Ectodermal cell (in vitro differentiated cells): ENCODE measurements at regions not wholly inside any gene's neighbourhood (a gene's known extent, or its start where the extent isn't known, plus 50 kb on each side); places are given as distances from the start of the nearest gene placed in this dataset.

Experiments
- H3K27ac ChIP-seq: 2 replicates; pipeline ENCODE4 v1.7.0; 2013; ENCODE audit warnings: mild to moderate bottlenecking, low read depth, low read length; ENCODE audit not compliant: insufficient read depth, poor library complexity, severe bottlenecking
- H3K27me3 ChIP-seq: 2 replicates; pipeline ENCODE4 v1.7.0; 2013; ENCODE audit warnings: mild to moderate bottlenecking, low read length; ENCODE audit not compliant: insufficient read depth, control insufficient read depth, poor library complexity, severe bottlenecking
- H3K36me3 ChIP-seq: one replicate; pipeline ENCODE4 v1.7.0; 2013; ENCODE audit warnings: low read length; ENCODE audit not compliant: control insufficient read depth, insufficient read depth
- H3K4me1 ChIP-seq: one replicate; pipeline ENCODE4 v1.7.0; 2013; ENCODE audit warnings: low read length; ENCODE audit not compliant: control insufficient read depth, insufficient read depth
- H3K4me3 ChIP-seq: 2 replicates; pipeline ENCODE4 v1.7.0; 2013; ENCODE audit warnings: low read depth, low read length, control low read depth; ENCODE audit not compliant: insufficient read depth
- H3K9me3 ChIP-seq: 2 replicates; pipeline ENCODE4 v1.7.0; 2013; ENCODE audit warnings: mild to moderate bottlenecking, low read length, moderate library complexity; ENCODE audit not compliant: control insufficient read depth
- WGBS, 2 experiments: methylation state at CpG; one replicate each; pipeline ENCODE4 v1.1.7; 2013; ENCODE audit warnings: missing lambda C conversion rate in 2 of 2; 5-methylcytosine and 5-hydroxymethylcytosine counted together

DNA sequence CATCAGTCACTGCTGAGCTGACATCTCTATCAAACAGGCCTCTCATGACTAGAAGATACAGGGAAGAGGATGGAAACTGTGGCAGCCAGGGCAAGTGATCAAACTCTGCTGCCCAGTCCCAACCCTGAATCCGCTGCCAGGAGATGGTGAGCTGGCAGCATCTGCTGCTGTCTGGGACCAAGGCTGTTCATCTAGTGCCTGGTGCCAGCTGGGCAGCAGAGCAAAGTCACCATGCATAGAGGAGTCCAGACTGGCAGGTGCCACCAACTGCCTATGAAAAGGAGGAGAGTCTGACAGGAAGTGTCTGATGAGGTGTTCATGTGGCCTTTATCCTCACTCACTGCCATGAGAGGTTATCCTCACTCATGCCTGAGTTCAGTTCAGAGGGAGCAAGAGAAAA lies 518.9 kb downstream of the MID1IP1 start:
- H3K4me3 ChIP-seq = no peak overlapping the region
- no peaks in the 10 kb centered on the region for H3K4me1 ChIP-seq
- WGBS, 2 experiments = 91 to 94% methylated on average over 1 of the region's 1 CpG
- no peaks in the 10 kb centered on the region for H3K27me3 ChIP-seq
- no peaks in the 10 kb centered on the region for H3K36me3 ChIP-seq
- no peaks in the 10 kb centered on the region for H3K9me3 ChIP-seq
- no peak overlapping the region for H3K27ac ChIP-seq

DNA sequence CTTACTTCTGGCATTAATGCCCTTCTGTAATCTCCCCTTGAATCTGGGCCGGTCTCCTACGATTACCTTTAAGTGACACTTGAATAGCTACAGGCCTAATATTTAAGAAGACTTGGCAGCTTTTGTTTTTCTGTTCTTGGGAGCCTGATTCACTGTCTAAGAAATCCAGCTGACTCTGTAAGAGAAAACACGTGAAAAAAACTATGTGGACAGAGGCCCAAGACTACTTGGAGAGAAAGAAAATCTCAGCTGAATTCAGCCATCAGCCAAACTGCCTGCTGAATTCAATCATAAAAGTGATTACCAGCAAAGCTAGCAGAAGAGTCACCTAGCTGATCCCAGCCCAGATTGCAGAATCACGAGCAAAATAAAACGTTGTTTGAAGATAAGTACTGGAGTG lies 521.2 kb downstream of the MID1IP1 start:
- H3K27ac ChIP-seq = no peak overlapping the region
- H3K9me3 ChIP-seq = no peaks in the 10 kb centered on the region
- WGBS, 2 experiments = 97 to 100% methylated on average over 4 to 5 of the region's 5 CpGs
- no peaks in the 10 kb centered on the region for H3K4me1 ChIP-seq
- H3K4me3 ChIP-seq = no peak overlapping the region
- H3K36me3 ChIP-seq = no peaks in the 10 kb centered on the region
- H3K27me3 ChIP-seq = no peaks in the 10 kb centered on the region

DNA sequence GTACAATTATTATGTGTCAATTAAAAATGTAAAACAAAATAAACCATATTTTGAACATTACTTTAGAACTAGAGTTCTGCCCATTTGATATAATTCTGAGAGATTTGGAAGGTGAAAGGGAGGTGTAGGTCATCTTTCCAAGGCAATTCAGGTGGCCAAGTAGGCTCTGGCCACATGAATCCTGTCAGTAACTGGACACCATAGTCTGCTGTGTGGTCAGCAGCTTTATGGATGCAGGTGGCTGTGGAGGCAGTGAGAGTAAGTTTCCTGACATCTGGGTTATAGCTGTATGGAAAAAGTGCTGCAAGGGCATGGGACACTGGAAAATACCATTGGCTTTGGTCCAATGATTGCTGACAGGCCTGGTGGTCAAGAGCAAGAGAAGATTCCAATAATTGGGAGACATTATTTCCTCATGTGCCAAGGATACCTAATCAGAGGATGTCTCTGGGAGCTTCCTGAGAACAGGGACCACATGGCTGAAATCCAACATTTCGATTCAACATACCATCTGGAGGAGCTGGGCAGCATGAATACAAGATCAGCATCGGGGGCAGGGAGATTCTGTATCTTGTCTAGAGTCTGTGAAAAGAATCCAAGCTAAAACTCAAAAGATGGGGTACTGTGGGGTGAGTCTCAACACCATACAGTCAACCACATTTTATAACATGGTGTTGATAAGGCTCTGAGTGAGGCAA lies 523.1 kb downstream of the MID1IP1 start:
- Histone ChIP-seq H3K36me3 (no peaks in the 10 kb centered on the region), H3K27me3 (no peaks in the 10 kb centered on the region), H3K9me3 (no peaks in the 10 kb centered on the region), H3K27ac (no peak overlapping the region), H3K4me1 (no peaks in the 10 kb centered on the region), H3K4me3 (no peak overlapping the region)
- WGBS, 2 experiments = 100% methylated on average over 1 of the region's 2 CpGs; no CpG with 5 or more reads in 1 of the 2 experiments

DNA sequence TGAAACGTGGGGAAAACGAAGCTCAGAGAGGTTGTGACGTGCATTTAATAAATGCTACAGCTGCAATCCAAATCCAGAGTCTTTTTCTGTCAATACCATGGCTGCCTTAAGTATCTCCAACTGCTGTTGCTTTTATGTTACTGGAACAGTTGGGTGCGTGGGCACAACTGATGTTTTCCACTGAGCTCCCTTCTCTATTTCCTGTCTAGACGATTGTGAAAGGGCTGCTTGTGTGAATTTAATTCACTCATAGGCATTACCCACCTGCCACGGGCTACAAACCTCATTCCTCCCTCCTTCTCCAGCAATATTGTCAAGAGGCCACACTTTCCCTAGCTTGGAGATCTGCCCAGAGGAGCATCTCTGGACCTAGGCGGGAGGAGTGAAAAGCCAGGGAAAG lies 526.0 kb downstream of the MID1IP1 start:
- Histone ChIP-seq H3K9me3 (no peaks in the 10 kb centered on the region), H3K36me3 (no peaks in the 10 kb centered on the region), H3K4me3 (no peak overlapping the region), H3K27me3 (no peaks in the 10 kb centered on the region), H3K27ac (no peak overlapping the region), H3K4me1 (no peaks in the 10 kb centered on the region)
- WGBS, 2 experiments = 94 to 95% methylated on average over 7 of the region's 7 CpGs

DNA sequence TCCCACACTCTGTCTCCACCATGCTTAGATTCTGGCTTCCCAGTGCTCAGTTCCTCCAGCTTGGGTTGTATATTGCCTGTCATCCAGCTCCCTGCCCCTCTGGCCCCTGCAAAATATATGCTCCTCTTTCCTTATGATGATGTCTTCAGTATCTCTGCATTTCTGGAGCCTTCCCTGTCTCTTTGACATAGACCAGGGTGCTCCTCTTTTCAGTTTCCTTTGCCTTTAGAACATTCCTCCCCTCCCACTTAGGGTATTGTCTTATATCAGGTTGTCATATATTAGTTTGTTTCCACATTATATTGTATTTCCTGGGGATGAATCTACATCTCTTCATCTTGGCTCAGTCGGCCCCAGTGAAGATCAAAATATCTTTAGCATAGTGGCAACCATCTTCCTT lies 526.4 kb downstream of the MID1IP1 start:
- H3K4me1 ChIP-seq = no peaks in the 10 kb centered on the region
- H3K9me3 ChIP-seq = no peaks in the 10 kb centered on the region
- no peaks in the 10 kb centered on the region for H3K27me3 ChIP-seq
- no peak overlapping the region for H3K27ac ChIP-seq
- no CpG with 5 or more reads among the region's 1 CpG for WGBS, 2 experiments
- H3K4me3 ChIP-seq = no peak overlapping the region
- no peaks in the 10 kb centered on the region for H3K36me3 ChIP-seq

DNA sequence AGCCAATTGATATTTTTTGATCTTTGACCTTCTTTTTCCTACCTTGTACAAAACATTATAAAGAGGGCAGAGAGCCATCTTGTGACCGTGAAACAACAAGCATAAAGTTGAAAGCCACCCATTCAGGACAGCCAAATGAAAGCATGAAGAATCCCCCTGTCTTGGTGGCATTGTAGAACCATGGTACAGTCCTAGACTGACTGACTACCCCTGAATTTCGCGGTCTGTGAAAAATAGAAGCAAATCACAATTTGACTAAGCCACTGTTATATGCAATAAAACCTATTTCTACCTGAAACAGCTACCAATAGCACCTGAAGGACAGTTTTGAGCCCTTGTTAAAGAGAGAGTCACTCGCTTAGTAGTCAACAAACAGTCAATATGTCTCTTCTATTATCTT lies 527.4 kb downstream of the MID1IP1 start:
- Histone ChIP-seq H3K4me1 (no peaks in the 10 kb centered on the region), H3K36me3 (no peaks in the 10 kb centered on the region), H3K27ac (no peak overlapping the region), H3K27me3 (no peaks in the 10 kb centered on the region), H3K4me3 (no peak overlapping the region), H3K9me3 (no peaks in the 10 kb centered on the region)
- WGBS, 2 experiments = 91 to 92% methylated on average over 4 of the region's 4 CpGs

DNA sequence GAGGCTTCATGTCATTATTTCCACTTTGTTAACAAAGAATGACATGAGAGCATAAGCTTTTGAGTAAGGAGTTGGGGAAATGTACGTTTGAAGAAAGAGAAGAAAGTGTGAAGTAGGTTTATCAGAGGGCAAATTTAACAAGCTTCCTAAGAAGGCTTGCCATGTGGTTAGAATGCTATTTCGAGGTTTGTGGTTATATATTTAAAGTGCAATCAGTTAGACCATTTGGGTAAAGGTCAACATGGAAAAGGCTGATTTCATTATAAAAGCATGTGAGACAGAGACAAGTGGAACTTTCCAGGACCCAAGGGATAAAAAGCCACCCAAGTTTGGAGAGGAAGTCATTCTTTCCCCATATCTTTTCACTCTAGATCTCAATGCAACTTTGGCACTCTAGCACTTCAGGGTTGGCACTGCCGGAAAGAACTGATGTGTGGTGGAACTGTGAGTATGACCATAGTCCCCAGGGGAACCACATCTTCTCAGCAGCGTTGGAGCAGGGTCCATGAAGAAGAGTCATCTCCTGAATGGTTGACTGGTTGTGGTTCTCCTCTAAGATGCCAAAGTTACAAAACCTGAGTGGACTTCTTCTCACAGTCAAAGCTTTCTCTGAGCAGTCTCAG lies 529.9 kb downstream of the MID1IP1 start:
- Histone ChIP-seq H3K4me3 (no peak overlapping the region), H3K9me3 (no peaks in the 10 kb centered on the region), H3K27me3 (no peaks in the 10 kb centered on the region), H3K4me1 (no peaks in the 10 kb centered on the region), H3K27ac (no peak overlapping the region), H3K36me3 (no peaks in the 10 kb centered on the region)
- WGBS, 2 experiments = 85 to 91% methylated on average over 3 to 4 of the region's 4 CpGs

DNA sequence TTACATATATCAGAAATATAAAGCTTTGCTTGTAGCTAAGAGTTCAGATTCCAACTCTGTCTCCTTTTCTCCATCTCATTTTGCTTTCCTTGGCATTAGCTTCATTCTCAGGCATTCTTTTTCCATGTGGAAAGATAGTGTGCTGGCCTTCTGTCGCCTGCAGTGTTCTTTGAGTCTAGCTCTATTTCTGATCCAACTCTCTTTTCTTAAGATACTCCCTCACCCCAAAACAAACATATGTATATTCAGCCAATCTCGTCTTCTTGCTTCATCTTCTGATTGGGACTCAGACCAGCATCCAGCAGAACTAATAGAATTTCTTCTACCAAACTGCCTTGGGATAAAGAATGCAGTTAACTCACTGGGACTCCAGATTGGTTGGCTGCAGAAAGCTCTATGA lies 532.2 kb downstream of the MID1IP1 start:
- Histone ChIP-seq H3K4me3 (no peak overlapping the region), H3K27me3 (no peaks in the 10 kb centered on the region), H3K36me3 (no peaks in the 10 kb centered on the region), H3K27ac (no peak overlapping the region), H3K4me1 (no peaks in the 10 kb centered on the region), H3K9me3 (no peaks in the 10 kb centered on the region)
- 91 to 97% methylated on average over 2 of the region's 2 CpGs for WGBS, 2 experiments

DNA sequence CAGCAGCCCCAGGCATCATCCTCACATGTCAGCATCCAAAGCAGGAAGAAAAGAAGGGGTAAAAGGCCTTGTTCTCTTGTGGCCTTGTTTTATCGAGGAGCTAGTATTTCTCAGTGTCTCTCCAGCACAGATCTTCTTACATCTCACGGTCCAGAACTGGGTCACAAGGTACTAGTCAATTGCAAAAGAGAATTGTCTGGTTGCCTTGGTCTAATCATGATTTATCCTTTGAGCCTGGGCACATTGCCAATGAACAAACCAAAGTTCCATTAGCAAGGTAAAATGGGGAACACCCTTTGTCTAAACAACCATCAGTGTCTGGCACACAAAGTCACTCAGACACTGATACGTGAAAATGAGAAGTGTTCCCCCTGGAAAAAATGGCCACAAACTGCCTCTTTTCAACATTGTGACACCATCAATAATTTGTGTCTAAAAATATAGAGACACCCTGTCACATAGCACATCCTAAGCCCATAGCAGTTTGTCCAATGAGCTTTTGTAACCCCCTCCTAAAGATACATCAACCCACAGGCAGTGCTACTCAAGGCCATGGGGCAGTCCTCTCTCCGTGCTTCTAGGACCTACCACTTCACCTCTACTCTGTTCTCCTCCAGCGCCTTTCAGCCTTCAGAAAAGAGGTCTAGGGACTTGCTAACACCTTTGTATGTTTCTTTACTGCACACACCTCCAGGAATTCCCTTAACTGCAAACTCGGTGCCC lies 534.4 kb downstream of the MID1IP1 start:
- no peaks in the 10 kb centered on the region for H3K9me3 ChIP-seq
- WGBS, 2 experiments = 92% methylated on average over 6 of the region's 6 CpGs
- H3K27me3 ChIP-seq = no peaks in the 10 kb centered on the region
- no peak overlapping the region for H3K4me3 ChIP-seq
- no peaks in the 10 kb centered on the region for H3K36me3 ChIP-seq
- H3K27ac ChIP-seq = no peak overlapping the region
- no peaks in the 10 kb centered on the region for H3K4me1 ChIP-seq

DNA sequence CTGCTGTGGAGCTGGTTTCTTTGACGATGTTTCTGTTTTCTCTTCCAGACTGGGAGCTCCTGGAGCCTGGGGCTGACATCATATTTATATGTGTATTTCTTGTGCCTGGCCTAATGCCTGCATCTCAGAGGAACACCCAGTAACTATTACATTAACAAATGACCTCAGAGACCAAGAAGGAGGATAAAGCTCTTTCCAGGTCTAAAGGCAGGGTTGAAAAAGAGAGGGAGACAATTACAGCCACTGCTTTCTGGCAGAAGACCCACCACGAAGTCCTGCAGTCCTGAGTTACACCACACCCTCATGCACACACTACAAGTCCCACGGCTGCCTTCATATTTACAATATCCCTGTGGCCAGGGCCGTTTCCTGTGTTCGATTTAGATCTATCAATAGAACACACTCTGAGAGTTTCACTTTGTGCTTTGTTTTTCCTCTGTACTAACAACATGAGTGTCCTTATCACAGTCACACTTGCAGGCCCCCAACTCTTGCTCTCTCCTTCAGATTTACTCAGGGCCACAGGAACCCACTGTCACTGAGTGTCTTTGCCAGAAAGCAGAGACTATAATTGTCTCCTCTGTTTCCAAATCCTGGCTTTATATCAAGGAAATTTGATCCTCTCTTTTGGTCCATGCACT lies 535.5 kb downstream of the MID1IP1 start:
- H3K4me1 ChIP-seq = no peaks in the 10 kb centered on the region
- H3K36me3 ChIP-seq = no peaks in the 10 kb centered on the region
- H3K4me3 ChIP-seq = no peak overlapping the region
- no peaks in the 10 kb centered on the region for H3K27me3 ChIP-seq
- no peaks in the 10 kb centered on the region for H3K9me3 ChIP-seq
- H3K27ac ChIP-seq = no peak overlapping the region
- 86 to 90% methylated on average over 5 of the region's 5 CpGs for WGBS, 2 experiments
